ENCODE measurements at regions not wholly inside any gene's neighbourhood (a gene's known extent, or its start where the extent isn't known, plus 50 kb on each side); places are given as distances from the start of the nearest gene placed in this dataset.

DNA sequence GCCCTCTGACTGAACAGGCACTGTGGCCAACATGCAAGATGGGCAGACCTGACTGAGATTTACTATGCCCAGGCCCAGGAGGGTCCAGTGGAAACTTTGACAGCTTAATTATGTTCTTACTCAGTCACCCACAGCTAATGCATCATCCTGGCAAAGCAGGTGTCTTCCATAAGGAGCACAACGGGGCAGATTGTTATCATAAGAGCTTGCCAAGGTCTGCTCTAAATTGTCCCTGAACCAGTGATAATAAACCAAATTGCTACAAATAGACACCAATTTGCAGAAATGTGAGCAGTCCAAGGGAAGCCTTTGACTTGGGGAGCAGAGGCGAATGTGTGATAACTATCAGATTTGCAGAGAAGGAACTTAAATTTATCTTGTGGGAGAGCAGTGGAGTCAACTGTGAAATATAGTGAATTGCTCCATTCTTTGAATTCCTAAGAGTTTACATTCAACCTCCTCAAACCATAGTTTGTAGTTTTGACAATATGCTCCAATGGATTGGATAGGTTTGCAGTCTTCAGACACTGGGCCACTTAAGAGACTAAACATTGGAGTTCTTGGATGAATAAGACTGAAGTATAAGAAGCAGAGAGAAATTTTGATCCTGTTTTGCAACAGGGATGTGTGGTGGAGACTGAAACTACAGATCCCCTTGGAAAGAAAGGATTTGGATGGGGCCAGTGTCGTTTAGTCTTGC, 494.7 kb downstream of the CCSER2 start:
- H3K4me3 ChIP-seq (replicated peaks; ENCODE audit: low read depth, low read length) = no peak overlapping the region
- no peak for DNase-seq (ENCODE audit: extremely low read depth, low read depth)
- TF ChIP-seq, protein P1, sequence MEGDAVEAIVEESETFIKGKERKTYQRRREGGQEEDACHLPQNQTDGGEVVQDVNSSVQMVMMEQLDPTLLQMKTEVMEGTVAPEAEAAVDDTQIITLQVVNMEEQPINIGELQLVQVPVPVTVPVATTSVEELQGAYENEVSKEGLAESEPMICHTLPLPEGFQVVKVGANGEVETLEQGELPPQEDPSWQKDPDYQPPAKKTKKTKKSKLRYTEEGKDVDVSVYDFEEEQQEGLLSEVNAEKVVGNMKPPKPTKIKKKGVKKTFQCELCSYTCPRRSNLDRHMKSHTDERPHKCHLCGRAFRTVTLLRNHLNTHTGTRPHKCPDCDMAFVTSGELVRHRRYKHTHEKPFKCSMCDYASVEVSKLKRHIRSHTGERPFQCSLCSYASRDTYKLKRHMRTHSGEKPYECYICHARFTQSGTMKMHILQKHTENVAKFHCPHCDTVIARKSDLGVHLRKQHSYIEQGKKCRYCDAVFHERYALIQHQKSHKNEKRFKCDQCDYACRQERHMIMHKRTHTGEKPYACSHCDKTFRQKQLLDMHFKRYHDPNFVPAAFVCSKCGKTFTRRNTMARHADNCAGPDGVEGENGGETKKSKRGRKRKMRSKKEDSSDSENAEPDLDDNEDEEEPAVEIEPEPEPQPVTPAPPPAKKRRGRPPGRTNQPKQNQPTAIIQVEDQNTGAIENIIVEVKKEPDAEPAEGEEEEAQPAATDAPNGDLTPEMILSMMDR (IDR thresholded peaks at IDR 0.05; ENCODE audit: low read depth, low read length, missing control alignments) = no peak

- TF ChIP-seq, protein P1 (IDR thresholded peaks at IDR 0.05; ENCODE audit: low read depth, low read length, missing control alignments) = no peak
Observed at GRCh38 chr10:84824525-84824924, 496.1 kb downstream of the CCSER2 start.

GRCh38 chr10:84825330-84825729, 496.9 kb downstream of the CCSER2 start:
- DNase-seq (ENCODE audit: extremely low read depth, low read depth) = peak; percentile 2
- no peak overlapping the region for H3K4me3 ChIP-seq (replicated peaks; ENCODE audit: low read depth, low read length)
- TF ChIP-seq, protein P1 (IDR thresholded peaks at IDR 0.05; ENCODE audit: low read depth, low read length, missing control alignments) = no peak

More at GRCh38 chr10:84824525-84824924, 496.1 kb downstream of the CCSER2 start:
- DNase-seq (ENCODE audit: extremely low read depth, low read depth) = no peak
- no peak overlapping the region for H3K4me3 ChIP-seq (replicated peaks; ENCODE audit: low read depth, low read length)

- TF ChIP-seq, protein P1 (IDR thresholded peaks at IDR 0.05; ENCODE audit: low read depth, low read length, missing control alignments) = no peak
- DNase-seq (ENCODE audit: extremely low read depth, low read depth) = no peak
- no peak overlapping the region for H3K4me3 ChIP-seq (replicated peaks; ENCODE audit: low read depth, low read length)
Observed at GRCh38 chr10:84826704-84827103, 498.3 kb downstream of the CCSER2 start.

GRCh38 chr10:84829131-84829530, 500.7 kb downstream of the CCSER2 start:
- TF ChIP-seq, protein P1 (IDR thresholded peaks at IDR 0.05; ENCODE audit: low read depth, low read length, missing control alignments) = no peak
- DNase-seq (ENCODE audit: extremely low read depth, low read depth) = no peak
- H3K4me3 ChIP-seq (replicated peaks; ENCODE audit: low read depth, low read length) = no peak overlapping the region

- DNase-seq (ENCODE audit: extremely low read depth, low read depth) = no peak
- no peak overlapping the region for H3K4me3 ChIP-seq (replicated peaks; ENCODE audit: low read depth, low read length)
- TF ChIP-seq, protein P1 (IDR thresholded peaks at IDR 0.05; ENCODE audit: low read depth, low read length, missing control alignments) = no peak
Observed at GRCh38 chr10:84837041-84837812, 508.8 kb downstream of the CCSER2 start.

Measured in HFF-Myc (cell line).